ENCODE measurements at regions not wholly inside any gene's neighbourhood (a gene's known extent, or its start where the extent isn't known, plus 50 kb on each side); places are given as distances from the start of the nearest gene placed in this dataset.

DNA sequence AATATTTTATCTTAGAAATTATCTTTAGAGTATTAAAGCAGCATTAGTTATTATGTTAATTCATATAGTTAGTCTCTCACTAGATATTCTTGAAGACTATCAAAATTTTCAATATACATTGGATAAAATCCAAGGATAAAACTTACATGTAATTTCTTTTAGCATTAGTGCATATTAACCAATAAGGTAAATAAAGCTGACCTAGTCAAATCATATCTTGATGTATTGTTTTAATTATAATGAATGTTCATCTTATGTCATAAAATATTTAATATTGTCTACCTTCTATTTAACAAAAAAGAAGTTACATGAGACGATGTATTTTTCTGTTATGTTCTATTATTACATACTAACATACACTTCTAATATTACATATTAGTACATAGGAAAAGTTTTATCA lies 301.7 kb upstream of the DAB2 start:
- no peak for TF ChIP-seq POLR2A (IDR thresholded peaks at IDR 0.05)
- TF ChIP-seq CTCF (IDR thresholded peaks at IDR 0.05): no peak
- no peak for DNase-seq (ENCODE audit: low spot score in 2 of 2)
- intact Hi-C loops (cut with DNase I; ENCODE audit: low total_unique reads): no loop called here
- H3K4me3 ChIP-seq (ENCODE audit: low read depth, poor library complexity, severe bottlenecking): no peak overlapping the region
- 93 to 98% methylated on average over 1 of the region's 1 CpG for WGBS, 2 donors

- TF ChIP-seq POLR2A (IDR thresholded peaks at IDR 0.05): no peak
- TF ChIP-seq CTCF (IDR thresholded peaks at IDR 0.05): no peak
- intact Hi-C loops (cut with DNase I; ENCODE audit: low total_unique reads): no loop called here
- no peak overlapping the region for H3K4me3 ChIP-seq (ENCODE audit: low read depth, poor library complexity, severe bottlenecking)
- DNase-seq (ENCODE audit: low spot score in 2 of 2): no peak
- WGBS, 2 donors: 93 to 95% methylated on average over 30 of the region's 30 CpGs
Observed at GRCh38 chr5:39721394-39721793, 296.6 kb upstream of the DAB2 start.

DNA sequence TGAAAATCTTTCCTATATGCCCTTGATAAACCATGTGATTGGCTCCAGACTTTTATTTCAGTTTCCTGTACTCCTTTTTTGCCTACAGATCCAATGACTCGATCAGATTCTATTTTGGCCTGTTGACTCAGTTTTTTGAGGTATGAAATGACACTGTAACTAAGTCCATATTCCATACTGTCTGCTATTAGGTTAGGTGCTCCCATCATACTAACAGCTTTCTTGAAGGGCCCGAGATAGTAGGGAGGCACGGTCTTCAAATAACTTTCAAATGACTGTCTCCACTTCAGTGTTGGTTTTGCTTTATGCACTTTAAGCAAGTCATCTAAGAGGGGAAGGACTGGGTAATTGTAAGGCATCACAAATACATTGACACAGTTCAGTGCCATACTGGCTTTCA lies 295.4 kb upstream of the DAB2 start:
- H3K4me3 ChIP-seq (ENCODE audit: low read depth, poor library complexity, severe bottlenecking): no peak overlapping the region
- intact Hi-C loops (cut with DNase I; ENCODE audit: low total_unique reads): no loop called here
- no peak for TF ChIP-seq POLR2A (IDR thresholded peaks at IDR 0.05)
- no peak for TF ChIP-seq CTCF (IDR thresholded peaks at IDR 0.05)
- DNase-seq (ENCODE audit: low spot score in 2 of 2): no peak
- 94 to 96% methylated on average over 3 of the region's 3 CpGs for WGBS, 2 donors

- WGBS, 2 donors: 60 to 65% methylated on average over 2 of the region's 2 CpGs
- no peak for DNase-seq (ENCODE audit: low spot score in 2 of 2)
- intact Hi-C loops (cut with DNase I; ENCODE audit: low total_unique reads): no loop called here
- no peak overlapping the region for H3K4me3 ChIP-seq (ENCODE audit: low read depth, poor library complexity, severe bottlenecking)
- TF ChIP-seq POLR2A (IDR thresholded peaks at IDR 0.05) (no peak), CTCF (IDR thresholded peaks at IDR 0.05) (no peak)
Observed at GRCh38 chr5:39717176-39717897, 292.6 kb upstream of the DAB2 start.

DNA sequence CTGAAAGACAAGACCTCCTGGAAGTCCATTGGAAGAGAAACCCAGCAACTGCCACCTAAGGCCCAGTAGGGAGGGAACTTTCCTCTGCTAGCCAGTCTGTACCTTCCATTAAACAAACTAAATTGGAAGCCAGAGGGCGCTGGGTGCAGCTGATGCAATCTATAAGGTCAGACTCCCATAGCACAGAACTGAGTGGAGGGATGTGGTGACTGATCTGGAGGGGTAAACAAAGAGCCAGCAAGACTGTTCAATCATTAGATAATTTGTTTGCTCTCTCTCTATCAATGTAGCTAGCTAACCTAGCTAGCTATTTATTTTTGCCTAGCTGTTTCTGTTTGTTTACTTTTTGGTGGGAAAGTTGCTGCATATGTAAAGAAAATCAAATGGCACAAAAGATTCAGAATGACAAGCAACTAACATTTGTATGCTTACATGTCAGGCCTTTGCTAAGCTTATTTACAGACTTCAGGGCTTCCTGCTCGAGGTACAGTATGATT lies 291.8 kb upstream of the DAB2 start:
- WGBS, 2 donors: 49 to 70% methylated on average over 2 of the region's 2 CpGs
- TF ChIP-seq POLR2A (IDR thresholded peaks at IDR 0.05) (no peak), CTCF (IDR thresholded peaks at IDR 0.05) (no peak)
- DNase-seq (ENCODE audit: low spot score in 2 of 2): peak in 1 of 2 donors; percentile 24
- no peak overlapping the region for H3K4me3 ChIP-seq (ENCODE audit: low read depth, poor library complexity, severe bottlenecking)
- intact Hi-C loops (cut with DNase I; ENCODE audit: low total_unique reads): no loop called here
